ENCODE measurements at regions not wholly inside any gene's neighbourhood (a gene's known extent, or its start where the extent isn't known, plus 50 kb on each side); places are given as distances from the start of the nearest gene placed in this dataset.

GRCh38 chr11:115787302-115787701 is 283.1 kb upstream of the CADM1 start:
- TF ChIP-seq RARB (CRISPR knock-in tag; IDR thresholded peaks at IDR 0.05), result no peak
- TF ChIP-seq TCF4 (CRISPR knock-in tag; IDR thresholded peaks at IDR 0.05; ENCODE audit: borderline replicate concordance), result no peak
- no peak for TF ChIP-seq ARNTL (CRISPR knock-in tag; IDR thresholded peaks at IDR 0.05; ENCODE audit: borderline replicate concordance, low read depth)
- TF ChIP-seq ZFP3 (CRISPR knock-in tag; IDR thresholded peaks at IDR 0.05), result no peak
- TF ChIP-seq TOX (CRISPR knock-in tag; IDR thresholded peaks at IDR 0.05; ENCODE audit: borderline replicate concordance), result no peak
- TF ChIP-seq PATZ1 (CRISPR knock-in tag; IDR thresholded peaks at IDR 0.05; ENCODE audit: borderline replicate concordance), result no peak
- TF ChIP-seq CSDC2 (CRISPR knock-in tag; IDR thresholded peaks at IDR 0.05), result no peak
- no peak for TF ChIP-seq CREB5 (CRISPR knock-in tag; IDR thresholded peaks at IDR 0.05; ENCODE audit: low read depth)
